HG02938 (cell line): ENCODE measurements at regions not wholly inside any gene's neighbourhood (a gene's known extent, or its start where the extent isn't known, plus 50 kb on each side); places are given as distances from the start of the nearest gene placed in this dataset.
"Not testable (repeated sequence)": the region's sequence is repeated elsewhere in the genome, so short reads cannot be mapped to it uniquely, and the experiment has no call there.

Experiments used
- ATAC-seq: cut with Tn5 transposase; IDR thresholded peaks from one replicate; pipeline ENCODE4 v1.9.1; 2021; ENCODE audit warnings: mild to moderate bottlenecking, moderate library complexity; ENCODE audit not compliant: unreplicated experiment

GRCh38 chr14:105691321-105692109 lies 165.1 kb downstream of the TMEM121 start:
- not testable (repeated sequence) for ATAC-seq

DNA sequence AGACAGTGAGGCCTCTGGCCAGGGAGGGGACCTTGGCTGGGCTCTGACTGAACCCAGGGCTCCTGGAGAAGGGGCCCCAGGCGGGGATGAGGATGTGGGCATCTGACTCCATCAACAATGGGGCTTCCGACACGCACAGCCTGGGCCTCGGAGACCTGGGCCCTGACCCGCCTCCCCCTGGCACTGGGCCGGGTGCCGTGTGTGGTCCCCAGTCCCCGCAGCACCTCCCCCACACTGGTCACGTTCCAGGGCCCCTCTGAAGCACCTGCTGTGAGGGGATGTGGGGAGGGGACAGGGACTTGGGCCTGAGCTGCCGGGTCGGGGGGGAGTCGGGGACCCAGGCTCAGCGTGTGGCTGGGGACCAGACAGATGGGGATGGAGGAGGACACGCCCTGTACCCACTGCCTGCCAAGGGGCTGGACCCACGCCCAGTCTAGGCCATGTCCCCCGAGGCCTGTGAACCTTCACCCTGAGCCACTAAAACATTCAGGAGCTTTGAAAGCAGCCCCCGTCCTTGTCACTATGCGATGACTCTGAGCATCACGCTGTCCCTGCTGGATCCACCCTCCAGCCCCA lies 165.8 kb downstream of the TMEM121 start:
- ATAC-seq: not testable (repeated sequence)

- no peak for ATAC-seq
Observed at GRCh38 chr14:105694961-105695360, 168.6 kb downstream of the TMEM121 start.

DNA sequence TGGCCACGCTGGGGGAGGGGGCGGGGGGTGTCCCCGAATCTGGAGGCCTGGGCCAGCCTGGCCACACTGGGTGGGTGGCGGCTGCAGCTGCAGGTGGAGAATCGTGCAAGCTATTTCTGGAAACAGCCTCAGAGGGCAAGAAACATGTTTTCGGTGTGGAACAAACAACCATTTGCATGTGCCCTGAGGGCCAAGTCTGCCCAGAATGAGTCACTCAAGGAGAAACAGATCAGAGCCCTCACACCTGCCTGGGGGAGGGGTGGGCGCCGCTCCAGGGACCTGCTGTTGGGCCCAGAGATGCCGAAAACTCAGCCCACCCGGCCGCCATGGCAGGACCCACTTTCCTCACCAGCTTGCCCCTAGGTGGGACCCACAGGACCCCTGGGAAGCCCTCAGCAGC lies 170.0 kb downstream of the TMEM121 start:
- ATAC-seq: peak; percentile 65

GRCh38 chr14:105697414-105697813 lies 171.0 kb downstream of the TMEM121 start:
- not testable (repeated sequence) for ATAC-seq

DNA sequence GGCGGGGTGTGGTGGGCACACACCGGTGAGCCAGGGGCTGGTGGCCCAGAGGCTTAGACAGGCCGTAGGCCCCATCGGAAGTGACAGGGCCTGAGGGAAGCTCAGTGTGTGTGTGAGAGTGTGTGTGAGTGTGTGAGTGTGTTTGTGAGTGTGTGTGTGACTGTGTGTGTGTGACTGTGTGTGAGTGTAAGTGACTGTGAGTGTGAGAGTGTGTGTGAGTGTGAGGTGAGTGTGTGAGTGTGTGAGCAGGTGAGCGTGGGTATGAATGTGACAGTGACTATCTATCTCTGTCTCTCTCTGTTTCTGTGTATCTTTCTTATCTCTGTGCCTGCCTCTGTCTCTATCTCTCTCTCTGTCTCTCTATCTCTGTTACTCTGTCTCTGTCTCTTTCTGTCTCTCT lies 171.6 kb downstream of the TMEM121 start:
- not testable (repeated sequence) for ATAC-seq

GRCh38 chr14:105698940-105699556 lies 172.7 kb downstream of the TMEM121 start:
- not testable (repeated sequence) for ATAC-seq

DNA sequence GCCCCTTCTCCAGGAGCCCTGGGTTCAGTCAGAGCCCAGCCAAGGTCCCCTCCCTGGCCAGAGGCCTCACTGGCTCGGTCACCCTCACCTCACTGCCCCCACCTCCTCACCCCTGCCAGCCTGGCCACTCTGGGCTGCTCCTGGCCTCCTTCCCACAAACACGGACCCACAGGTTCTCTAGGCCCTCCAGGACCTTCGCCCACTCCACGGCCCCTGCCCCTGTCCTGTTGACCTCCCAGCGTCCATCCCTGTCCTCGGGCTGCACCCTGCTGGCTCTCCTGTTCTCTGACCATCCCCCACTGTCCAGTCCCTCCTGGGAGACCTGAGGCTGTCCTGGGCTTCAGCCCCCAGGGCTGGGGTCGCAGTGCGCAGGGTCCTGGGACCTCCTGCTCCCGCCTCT lies 173.3 kb downstream of the TMEM121 start:
- ATAC-seq: not testable (repeated sequence)

DNA sequence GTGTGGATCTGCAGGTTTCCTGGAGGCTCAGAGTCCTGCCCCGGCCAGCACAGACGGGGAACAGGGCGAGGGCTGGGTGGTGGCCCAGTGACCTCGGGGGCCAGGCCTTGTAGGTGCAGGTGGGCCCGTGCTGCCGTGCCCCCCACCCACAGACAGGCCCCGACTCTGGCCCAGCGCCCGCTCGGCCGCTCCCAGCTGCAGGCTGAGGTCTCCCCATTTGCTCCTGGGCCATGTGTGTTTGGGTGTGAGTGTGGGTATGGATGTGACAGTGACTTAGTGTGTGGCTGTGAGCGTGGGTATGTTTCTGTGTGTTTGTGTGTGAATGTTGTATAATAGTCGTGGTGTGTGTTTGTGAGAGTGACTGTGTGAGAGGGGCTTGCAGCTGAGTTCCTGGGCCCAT lies 173.8 kb downstream of the TMEM121 start:
- not testable (repeated sequence) for ATAC-seq

DNA sequence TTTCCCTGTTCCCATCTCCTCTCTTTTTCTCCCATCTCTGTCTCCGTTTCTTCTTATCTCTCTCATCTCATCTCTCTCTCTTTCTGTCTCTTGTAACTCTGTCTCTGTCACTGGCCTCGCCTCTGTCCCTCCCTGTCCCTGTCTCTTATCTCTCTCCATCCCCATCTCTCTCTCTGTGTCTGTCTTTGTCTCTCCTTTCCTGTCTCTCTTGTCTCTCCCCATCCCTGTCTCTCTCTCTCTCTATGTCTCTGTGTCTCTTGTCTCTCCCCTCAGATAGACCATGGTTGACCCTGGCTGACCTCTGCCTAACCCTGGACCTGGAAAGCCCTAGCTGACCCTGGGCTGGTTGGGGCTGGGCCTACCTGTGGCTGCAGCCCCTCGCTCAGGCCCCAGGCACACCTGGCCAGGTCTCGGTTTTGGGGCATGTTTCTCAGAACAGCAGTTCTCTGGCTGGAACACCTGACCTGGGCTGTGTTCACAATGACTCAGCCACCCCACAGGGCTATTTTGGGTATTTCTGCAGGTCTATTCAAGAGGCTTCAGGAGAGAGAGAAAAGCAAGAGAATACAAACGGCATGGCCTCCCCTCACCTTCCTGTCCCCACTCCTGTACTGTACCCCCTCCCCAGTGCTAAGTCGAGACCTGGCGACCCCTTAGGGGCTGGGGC lies 174.4 kb downstream of the TMEM121 start:
- ATAC-seq: peak; percentile 40

GRCh38 chr14:105701456-105702274 lies 175.3 kb downstream of the TMEM121 start:
- ATAC-seq: no peak

- no peak for ATAC-seq
Observed at GRCh38 chr14:105702275-105702817, 176.0 kb downstream of the TMEM121 start.

- not testable (repeated sequence) for ATAC-seq
Observed at GRCh38 chr14:105703044-105703665, 176.8 kb downstream of the TMEM121 start.

DNA sequence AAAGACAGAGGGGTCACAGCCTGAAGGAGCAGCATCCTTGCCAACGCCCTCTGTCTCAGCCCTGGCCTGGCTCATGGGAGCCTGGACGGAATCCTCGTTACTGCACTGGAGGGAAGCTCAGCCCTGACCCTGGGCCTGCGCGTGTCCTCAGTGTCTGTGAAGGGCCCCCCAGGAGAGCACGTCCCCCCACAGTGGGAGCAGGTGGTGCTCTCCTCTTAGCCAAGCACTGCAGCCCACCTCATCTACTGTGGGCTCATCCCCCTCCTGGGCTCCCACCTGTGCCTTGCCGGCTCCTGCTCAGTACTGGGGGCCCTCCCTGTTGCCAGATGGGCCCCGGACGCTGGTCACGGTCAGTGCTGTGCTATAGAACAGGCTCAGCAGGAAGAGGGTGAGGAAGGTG lies 177.7 kb downstream of the TMEM121 start:
- ATAC-seq: not testable (repeated sequence)

DNA sequence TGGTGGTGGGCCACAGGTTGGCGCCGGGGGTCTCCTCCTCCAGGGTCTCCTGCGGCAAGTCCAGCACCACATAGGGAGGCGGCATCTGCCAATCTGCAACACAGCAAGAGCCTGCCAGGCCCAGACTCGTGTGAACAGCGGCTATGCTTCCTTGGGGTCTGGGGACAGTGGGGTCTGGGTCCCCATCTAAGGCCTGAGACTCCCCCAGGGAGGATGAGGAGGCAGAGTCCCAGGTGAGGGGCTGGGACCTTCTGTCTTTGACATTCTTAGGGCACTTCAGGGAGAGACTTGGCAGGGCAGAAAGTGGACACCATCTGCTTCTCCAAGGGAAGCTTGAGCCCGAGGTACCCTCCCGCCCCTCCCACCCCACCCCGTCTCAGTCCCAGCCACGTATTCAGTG lies 178.1 kb downstream of the TMEM121 start:
- ATAC-seq: not testable (repeated sequence)

GRCh38 chr14:105705512-105705861 lies 179.1 kb downstream of the TMEM121 start:
- not testable (repeated sequence) for ATAC-seq

DNA sequence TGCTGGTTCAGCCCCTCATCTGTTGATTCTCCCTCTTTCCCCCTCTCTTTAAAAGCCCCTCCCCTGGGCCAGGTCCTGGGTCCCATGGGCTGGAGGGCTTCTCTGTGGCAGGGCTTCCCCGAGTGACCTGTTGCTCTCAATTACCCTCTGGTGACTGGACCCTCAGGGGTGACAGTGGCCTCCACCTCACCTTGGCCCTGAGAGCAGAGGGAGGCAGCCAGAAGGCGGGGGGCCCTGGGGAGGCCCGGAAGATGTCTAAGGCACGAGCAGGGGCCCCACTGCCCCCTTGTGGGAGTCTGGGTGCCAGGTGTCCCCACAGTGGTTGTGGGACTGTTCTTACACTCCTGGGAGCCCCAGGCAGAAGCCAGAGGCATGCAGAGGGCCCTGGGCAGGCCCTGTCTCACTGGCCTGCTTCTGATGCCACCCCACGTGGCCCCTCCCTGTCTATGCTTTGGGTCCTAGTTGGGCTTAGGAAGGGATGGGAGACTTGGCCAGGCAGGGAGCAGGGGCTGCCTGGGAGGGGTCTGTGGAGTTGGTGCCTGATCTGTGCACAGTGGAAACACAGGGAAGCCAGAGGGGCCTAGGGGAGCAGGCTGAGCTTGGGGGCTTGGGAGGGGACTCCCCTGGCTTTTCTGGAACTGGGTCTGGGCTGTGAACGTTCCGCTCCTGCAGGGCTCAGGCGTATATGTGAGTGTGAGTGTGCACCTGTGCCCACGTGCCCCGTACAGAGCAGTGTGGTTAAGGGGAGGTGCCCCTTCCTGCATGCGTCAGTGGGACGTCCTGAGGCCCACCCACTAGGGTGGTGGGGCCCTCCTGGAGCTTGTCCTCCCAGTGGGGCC lies 179.7 kb downstream of the TMEM121 start:
- not testable (repeated sequence) for ATAC-seq

- not testable (repeated sequence) for ATAC-seq
Observed at GRCh38 chr14:105706701-105707019, 180.3 kb downstream of the TMEM121 start.

DNA sequence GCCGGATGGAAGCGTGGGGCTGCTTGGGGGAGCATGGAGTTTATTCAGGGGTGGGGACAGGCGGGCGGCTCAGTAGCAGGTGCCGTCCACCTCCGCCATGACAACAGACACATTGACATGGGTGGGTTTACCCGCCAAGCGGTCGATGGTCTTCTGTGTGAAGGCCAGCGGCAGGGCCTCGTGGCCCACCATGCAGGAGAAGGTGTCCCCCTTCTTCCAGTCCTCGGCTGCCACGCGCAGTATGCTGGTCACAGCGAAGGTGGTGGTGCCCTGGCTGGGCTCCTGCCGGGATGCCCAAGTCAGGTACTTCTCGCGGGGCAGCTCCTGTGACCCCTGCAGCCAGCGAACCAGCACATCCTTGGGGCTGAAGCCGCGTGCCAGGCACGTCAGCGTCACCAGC lies 180.7 kb downstream of the TMEM121 start:
- ATAC-seq: not testable (repeated sequence)
